Middle frontal gyrus (tissue), 1 donor: ENCODE measurements at regions not wholly inside any gene's neighbourhood (a gene's known extent, or its start where the extent isn't known, plus 50 kb on each side); places are given as distances from the start of the nearest gene placed in this dataset.

Source experiments
- DNase-seq: peaks from one replicate; pipeline ENCODE4 v3.0.0-alpha.2; 2015; ENCODE audit warnings: low spot score; ENCODE audit errors: extremely low spot score

DNA sequence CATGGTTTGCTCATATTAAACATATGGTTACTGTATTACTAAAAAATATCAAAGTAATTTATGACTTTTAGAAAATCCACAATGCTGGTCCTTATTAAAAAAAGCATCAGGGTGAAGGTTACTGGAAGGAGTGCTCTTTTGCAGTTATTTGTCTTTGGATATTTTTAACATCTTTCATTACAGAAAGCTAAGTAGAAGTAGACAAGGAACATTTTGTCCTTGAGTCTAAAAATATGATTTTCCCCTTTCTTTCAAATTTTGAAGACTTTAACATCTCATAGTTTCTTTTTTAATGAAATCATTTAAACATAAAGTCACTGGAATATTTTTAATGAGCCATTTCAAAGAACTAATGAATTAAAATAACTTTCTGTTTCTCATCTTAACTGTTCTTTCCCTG lies 110.1 kb upstream of the TNS3 start:
- DNase-seq, result no peak

GRCh38 chr7:47690902-47691558 lies 109.1 kb upstream of the TNS3 start:
- DNase-seq, result no peak

DNA sequence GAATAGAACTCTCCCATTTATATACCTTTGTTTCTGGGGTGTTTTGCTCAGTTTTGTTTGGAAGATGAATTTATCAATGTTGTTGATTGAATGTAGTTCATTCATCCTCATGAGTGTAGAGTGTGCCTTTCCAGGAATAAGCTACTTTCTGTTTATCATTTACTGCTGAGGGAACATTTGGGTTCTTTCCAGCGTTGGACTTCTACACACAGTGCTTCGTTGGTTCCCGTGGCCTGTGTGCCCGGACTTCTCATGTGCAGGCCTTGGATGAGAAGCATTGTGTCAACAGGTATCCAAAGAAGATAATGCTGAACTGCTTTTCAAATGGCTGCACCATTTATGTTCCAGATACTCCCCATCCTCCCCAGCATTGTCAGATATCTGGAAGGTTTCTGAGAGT lies 107.6 kb upstream of the TNS3 start:
- DNase-seq, result no peak

DNA sequence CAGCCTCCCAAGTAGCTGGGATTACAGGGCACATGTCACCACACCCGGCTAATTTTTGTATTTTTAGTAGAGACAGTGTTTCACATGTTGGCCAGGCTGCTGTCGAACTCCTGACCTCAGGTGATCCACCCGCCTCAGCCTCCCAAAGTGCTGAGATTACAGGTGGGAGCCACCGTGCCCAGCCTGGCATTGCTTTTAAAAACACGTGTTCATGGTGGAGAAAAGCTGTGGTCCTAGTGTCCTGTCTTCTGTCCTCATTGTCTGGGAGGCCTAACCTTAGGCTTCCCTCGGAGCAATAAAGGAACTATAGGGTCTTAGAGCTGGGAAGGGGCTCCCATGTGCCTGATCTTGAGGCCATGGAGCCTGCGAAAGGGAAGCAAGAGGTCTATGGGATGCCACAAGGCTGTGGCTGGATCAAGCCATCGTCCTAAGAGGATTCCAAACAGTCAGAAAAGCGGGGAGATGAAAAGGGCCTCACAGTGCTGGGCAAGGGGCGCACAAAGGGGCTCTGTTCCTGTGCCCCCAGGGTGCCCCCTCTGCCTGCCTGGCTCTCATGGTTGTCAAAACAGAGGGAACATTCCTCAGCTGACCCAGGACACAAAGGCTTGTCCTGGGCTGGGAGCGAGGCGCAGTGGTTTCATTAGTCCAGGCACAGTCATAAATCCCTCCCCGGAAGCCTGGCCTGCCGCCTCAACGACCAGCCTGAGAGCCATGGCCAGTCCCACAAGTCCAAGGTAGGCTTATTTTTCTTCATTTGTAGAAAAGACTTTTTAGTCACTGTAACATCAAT lies 106.6 kb upstream of the TNS3 start:
- DNase-seq, result no peak

DNA sequence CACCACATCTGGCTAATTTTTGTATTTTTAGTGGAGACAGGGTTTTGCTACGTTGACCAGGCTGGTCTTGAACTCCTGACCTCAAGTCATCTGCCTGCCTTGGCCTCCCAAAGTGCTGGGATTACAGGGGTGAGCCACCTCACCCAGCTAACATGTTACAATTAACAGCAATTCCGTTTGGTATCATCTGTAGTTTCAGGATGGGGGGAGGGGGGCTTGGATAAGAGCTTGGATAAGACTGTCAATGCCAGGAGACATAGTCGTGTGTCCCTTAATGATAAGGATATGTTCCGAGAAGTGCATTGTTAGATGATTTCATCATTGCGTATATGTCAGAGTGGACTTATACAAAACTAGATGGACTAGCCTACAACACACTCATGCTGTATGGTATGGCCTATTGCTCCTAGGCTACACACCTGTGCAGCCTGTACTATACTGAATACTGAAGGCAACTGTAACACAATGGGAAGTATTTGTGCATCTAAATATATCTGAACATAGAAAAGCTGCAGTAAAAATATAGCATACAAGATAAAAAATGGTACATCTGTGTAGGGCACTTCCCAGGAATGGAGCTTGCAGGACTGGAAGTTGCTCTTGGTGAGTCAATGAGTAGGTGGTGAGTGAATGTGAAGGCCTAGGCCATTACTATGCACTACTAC lies 103.9 kb upstream of the TNS3 start:
- no peak for DNase-seq

DNA sequence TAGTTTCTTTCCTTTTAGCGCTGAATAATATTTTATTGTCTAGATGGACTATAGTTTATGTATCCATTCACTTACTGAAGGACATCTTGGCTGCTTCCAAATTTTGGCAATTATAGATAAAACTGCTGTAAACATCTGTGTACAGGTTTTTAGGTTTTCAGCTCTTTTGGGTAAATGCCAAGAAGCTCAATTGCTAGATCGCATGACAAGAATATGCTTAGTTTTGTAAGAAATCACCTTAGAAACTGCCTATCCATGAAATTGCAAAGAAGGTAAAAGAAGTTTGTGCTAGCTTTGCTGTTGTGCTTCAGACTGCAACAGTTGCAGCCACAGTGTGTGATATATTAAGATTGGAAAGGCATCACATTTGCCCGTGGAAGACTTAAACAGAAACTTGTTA lies 103.2 kb upstream of the TNS3 start:
- DNase-seq, result no peak

DNA sequence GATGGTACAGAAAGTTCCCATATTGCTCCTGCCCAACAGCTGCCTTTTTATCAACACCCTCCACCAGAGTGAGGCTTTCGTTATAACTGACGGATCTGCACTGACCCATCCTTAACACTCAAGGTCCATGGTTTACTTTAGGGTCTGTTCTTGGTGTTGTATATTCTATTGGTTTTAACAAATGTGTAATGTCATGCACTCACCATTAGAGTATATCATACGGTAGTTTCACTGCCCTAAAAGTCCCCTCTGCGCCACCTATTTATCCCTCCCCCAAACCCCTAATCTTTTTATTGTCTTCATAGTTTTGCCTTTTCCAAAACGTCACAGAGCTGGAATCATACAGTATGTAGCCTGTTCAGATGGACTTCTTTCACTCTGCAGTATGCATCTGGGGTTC lies 102.8 kb upstream of the TNS3 start:
- no peak for DNase-seq

DNA sequence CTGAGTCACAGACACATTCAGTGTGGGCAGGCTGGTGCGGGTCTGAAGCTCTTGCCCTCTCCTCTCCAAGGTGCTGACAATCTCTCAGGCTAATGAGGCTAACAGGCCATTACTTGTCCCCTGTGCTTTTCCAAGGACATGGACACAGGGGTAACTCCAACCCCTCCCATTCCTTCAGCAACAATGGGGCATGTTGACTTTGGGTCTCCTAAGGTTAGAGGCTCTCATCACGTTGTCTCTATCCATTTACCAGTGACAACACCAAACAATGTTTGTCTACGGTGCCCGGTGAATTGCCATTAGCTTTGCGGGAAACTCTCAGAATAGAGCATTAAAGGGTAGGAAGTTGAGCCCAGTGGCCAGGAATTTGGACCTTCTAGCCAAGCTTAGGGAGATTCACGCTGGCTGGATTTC lies 101.6 kb upstream of the TNS3 start:
- DNase-seq, result no peak

DNA sequence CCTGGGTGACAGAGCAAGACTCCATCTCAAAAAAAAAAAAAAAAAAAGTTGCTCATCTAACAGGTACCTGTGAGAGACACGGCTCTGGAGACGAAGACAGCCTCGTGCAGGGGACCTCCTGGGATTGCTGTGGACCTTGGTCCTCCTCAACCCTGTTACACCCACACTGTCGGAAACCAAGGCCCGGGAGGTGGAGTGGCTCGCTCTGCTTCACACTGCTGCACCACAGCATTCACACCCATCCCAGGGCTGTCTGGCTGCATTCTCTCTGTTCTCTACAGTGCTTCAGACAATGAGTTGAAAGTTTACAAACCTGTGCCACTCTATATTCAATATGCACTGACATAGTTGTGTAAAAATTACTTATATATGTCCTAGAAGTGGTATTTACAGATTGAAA lies 101.0 kb upstream of the TNS3 start:
- no peak for DNase-seq

- no peak for DNase-seq
These were observed 99.4 kb upstream of the TNS3 start for GRCh38 chr7:47681249-47681810.

- DNase-seq, result no peak
These were observed 96.9 kb upstream of the TNS3 start for GRCh38 chr7:47678641-47679380.

DNA sequence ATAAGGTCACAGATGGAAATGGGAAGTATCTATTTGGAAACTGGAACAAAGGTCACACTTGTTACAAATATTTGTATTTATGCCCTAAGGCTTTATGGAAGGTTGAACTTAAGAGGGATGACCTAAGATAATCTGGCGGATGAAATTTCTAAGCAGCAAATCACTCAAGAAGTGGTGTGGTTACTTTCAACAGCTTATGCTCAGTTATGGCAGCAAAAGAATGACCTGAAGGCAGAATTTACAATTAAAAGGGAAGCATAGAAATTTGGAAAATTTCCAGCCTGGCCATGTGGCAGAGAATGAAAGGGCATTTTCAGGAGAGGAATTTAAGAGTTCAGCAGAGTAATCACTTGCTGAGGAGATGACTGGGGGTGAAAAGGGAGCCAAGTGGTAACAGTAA lies 95.8 kb upstream of the TNS3 start:
- DNase-seq, result no peak

- DNase-seq, result no peak
These were observed 95.2 kb upstream of the TNS3 start for GRCh38 chr7:47677093-47677492.

DNA sequence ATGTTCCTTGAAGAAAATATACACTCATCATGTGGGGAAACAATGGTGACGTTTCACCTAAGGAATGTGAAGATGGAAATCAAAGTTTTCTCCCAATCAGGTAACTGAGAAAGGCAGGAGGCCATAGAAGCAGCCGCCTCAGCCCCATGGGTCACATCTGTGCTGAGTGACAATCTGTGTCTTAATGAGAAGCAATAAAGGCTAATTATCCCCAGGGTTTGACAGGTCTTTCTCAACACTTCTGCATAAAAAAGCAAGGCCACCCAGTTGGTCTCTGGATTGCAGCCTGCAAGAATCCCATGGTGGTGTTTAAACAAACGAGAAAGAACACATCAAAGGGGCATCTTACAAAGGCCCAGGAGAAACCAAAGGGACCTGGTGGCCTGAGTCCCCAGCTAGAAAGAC lies 91.1 kb upstream of the TNS3 start:
- no peak for DNase-seq

- no peak for DNase-seq
These were observed 90.4 kb upstream of the TNS3 start for GRCh38 chr7:47672271-47672791.

DNA sequence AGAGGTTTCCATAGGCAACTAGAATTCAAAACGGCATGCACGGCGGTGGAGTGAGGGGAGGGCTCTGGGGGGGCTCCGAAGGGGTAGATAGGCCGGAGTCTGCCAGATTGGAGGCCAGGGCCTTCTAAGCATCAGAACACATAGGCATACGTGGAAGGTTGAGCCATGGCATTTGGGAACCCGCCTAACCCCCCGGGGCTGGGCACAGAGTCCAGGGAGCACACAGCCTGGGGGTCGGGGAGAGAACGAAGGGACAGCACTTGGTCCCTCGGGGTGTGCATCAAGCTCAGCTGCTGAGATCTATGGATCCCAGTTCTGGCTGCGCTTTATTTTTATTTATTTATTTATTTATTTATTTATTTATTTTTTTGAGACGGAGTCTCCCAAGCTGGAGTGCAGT lies 89.4 kb upstream of the TNS3 start:
- DNase-seq, result no peak

DNA sequence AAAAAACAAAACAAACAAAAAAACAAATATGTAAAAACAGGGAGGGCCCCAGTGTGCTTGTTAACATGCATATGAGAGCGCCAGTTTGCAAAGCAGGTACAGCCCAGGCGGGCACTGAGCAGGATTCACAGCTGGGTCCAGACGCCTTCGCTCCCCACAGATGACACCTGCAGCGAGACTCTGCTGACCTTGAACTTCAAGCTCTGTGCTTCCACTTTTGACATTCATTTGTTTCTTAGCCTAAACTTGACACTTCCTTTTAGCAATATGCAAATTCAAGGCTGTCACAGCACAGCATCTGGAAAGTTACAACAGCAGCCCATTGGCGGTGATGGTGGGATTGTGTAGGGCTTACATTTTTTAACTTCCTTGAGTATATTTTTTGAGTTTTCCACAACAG lies 88.8 kb upstream of the TNS3 start:
- DNase-seq, result no peak

DNA sequence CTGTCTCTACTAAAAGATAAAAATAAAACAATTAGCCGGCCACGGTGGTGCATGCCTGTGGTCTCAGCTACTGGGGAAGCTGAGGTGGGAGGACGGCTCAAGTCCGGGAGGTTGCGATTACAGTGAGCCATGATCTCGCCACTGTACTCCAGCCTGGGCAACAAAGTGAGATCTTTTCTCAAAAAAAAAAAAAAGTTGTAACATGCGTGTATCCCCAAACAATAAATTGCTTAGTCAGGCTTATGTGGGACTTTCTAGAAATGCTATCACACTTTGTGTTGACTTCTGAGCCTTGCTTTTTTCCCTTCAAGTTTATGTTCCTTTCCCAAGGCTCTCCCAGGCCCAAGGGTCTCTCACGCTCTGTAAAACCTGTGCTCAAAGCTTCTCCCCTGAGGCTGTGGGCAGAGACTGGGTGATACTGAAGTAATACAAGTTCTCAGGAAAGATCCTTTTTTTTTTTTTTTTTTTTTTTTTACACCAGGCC lies 88.0 kb upstream of the TNS3 start:
- no peak for DNase-seq

DNA sequence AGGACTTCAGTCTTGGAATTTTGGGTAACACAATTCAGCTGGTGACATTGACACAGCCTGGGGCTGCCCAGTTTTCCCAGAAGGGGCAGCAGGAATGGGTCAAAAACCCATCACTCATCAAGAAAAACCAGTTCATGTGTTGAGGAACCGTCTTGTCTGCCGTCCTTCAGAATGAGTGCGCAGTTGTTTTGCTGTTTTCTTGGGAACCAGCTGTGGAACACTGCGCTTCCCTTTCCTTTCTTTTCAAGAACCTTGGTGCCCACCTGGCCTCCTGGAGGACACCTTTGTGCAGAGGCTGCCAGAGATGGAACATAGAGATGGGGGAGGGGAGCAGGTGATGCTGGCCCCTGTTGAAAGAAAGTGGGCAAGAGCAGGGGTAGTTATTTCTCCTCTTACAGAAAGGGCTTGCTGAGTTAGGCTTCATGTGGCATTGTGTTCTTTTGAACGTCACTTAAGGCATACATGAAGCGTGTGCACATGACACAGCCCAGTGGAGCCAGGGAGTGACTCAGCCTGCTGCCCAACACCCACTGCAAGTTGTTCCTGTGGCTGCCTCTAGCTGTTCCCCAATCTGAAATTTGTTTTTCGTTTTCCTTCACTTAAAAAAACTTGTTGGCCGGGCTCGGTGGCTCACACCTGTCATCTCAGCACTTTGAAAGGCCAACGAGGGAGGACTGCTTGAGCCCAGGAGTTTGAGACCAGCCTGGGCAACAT lies 87.4 kb upstream of the TNS3 start:
- DNase-seq, result no peak

- no peak for DNase-seq
These were observed 84.4 kb upstream of the TNS3 start for GRCh38 chr7:47666164-47666862.
